Skeletal muscle cell (primary cell): ENCODE measurements at regions not wholly inside any gene's neighbourhood (a gene's known extent, or its start where the extent isn't known, plus 50 kb on each side); places are given as distances from the start of the nearest gene placed in this dataset.

Experiments
- DNase-seq: peaks from one replicate; pipeline ENCODE4 v3.0.0-alpha.2; 2010; ENCODE audit warnings: low read depth
- H3K4me3 ChIP-seq: 2 replicates; pipeline ENCODE4 v1.5.1; 2011; ENCODE audit warnings: low read depth, mild to moderate bottlenecking, control low read depth, low read length, moderate library complexity

DNA sequence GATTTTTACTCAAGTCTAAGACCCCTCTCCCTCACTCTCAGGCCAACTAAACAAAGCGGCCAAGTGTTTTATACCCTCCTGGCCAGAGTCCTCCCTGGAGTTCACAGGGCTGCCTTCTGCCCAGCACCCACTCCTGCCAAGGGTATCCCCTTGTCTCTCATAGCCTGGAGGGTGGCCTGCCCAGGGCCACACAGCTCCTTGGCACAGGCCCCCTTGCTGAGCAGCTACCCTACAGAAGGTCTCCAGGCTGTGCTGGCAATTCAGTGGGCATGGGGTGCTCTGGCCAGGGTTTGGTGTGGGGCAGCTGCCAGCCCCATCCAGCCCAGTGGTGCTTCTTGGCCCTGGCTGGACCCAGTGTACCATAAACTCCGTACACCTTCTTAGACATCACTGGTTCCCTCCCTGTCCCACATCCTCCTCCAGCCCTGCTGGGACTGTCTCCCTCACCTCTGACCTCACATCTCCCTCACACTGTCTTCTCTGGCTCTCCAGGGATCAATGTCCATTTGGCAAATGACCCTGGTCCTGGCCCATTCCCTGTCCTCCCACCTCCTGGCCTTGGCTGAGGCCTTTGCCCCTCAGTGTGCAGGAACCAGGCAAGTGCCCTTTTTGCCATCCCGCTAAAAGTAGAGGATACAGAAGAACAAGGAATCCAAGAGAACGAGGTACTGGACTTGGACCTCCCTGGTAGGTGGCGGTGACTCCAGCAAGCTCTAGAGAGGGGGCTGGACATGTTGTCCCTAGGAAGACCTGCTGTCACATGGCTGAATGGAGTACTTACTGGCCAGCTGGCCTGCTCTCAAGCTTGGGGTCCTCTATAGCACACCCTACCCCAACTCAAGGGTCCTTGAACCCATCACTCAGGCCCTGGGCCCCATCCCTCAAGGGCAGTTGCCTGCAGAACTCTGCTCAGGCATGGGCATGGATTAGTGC, 50.0 kb upstream of the TRPM1 start:
- no peak overlapping the region for H3K4me3 ChIP-seq
- no peak for DNase-seq

DNA sequence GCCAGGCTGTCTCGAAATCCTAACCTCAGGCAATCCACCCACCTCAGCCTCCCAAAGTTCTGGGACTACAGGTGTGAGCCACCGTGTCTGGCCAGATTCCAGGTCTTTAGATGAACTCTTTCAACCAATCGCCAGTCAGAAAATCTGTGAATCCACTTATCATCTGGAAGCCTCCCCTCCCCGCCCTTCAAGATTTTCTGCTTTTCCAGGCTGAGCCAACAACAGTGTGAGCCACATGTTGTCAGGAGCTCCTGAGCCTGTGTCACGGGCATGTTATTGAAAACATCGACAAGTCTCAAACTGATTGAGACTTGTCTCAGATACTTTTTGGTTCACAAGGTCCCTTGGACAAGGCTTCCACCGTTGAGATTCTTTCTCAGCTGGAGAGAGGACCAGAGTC, 52.0 kb upstream of the TRPM1 start:
- no peak for DNase-seq
- H3K4me3 ChIP-seq, result no peak overlapping the region

DNA sequence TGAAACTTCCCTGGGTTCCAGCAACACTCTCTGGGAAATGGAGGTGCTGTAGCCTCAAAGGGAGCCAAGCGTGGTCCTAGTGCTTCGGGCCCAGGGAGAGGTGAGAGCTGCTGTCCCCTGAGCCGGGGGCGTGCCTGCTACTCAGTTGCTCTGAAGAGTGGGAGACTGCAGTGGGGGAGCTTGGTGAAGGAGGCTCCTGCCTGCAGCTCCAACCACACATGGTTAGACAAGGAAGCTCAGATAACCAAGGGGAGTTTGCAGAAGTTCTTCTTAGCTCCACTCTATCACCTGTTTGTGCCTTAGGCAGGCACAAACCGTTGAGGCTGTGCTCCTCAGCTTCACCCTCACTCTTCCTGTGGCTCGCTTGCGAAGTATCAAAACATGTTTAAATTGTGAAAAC, 53.6 kb upstream of the TRPM1 start:
- no peak overlapping the region for H3K4me3 ChIP-seq
- no peak for DNase-seq

DNA sequence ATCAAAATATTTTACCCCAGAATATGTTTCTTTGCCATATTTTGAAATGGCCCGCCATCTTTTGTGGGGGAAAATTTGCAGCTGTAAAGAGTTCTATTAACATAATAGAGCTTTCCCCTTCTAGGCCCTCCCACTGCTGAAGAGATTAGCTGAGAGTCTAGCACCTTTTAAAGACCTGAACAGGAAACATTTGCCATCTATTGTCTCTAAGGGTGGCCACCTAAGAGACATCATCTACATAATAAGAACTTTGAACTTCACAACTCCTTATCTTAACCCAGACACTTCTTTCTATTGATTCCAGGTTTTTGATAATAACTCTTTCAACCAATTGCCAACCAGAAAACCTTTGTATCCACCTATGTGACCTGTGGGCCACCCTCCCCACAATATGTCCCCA, 54.7 kb upstream of the TRPM1 start:
- H3K4me3 ChIP-seq, result no peak overlapping the region
- DNase-seq, result no peak

DNA sequence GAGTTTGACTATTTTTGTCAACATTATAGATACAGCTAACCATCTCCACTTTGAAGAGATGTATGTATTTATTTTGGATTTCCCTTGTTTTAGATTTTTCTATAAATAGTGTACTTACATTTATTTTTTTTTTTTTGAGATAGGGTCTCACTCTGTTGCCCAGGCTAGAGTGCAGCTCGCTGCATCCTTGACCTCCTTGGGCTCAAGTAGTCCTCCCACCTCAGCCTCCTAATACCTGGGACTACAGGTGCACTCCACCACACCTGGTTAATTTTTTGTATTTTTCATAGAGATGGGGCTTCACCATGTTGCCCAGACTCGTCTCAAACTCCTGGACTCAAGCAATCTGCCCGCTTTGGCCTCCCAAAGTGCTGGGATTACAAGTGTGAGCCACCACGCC, 55.3 kb upstream of the TRPM1 start:
- no peak for DNase-seq
- no peak overlapping the region for H3K4me3 ChIP-seq

DNA sequence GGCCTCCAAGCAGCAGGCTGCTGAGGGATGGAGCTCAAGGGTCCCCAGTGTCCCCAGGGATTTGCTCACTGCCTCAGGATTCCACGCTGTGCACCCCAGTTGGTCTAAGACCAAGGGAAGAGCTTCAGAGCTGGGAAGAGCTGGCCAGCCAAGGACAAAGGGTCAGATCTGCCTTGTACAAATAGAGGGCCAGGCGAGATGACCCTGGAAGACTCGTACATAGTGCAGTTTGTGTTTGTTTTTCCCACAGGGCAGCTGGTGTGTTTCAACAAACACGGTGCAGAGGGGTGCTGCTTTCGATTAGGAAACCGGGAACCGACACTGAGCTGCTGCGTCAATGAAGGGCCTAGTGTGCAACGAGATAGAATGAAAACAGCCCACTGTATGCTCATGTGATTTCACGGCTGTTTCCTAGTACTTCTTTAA, 56.1 kb upstream of the TRPM1 start:
- H3K4me3 ChIP-seq, result no peak overlapping the region
- DNase-seq, result no peak

DNA sequence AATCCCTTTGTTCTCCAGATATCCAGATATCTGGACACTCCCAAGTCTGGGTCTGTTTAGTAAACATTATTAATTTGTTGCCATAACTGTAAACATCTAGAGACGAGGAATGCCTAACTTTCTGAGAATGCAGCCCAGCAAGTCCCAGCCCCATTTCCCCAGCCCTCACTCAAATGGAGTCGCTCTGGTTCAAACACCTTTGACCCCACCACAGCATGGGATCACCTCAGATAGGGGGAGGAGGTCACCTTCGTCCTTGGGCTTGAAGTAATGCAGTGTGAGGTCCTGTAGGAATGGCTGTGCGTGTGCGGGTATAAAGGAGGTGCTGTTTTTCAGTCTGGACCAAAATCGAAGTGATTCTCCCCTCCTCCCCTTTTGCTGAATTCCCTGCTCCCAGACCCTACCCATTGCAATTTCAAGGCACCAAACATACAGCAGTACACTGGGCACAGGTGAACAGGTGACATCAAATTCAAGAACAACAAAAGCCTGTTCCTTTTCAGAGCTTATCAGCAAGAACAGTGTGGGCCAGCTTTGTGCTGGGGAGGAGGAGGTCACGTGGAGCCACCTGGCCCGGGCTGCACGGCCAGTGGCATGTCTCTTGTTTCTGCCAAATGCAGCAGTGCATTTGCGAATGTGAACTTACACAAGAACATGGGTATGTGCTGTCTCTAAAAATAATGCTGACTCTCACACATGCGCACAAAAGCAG, 57.5 kb upstream of the TRPM1 start:
- DNase-seq, result no peak
- no peak overlapping the region for H3K4me3 ChIP-seq

DNA sequence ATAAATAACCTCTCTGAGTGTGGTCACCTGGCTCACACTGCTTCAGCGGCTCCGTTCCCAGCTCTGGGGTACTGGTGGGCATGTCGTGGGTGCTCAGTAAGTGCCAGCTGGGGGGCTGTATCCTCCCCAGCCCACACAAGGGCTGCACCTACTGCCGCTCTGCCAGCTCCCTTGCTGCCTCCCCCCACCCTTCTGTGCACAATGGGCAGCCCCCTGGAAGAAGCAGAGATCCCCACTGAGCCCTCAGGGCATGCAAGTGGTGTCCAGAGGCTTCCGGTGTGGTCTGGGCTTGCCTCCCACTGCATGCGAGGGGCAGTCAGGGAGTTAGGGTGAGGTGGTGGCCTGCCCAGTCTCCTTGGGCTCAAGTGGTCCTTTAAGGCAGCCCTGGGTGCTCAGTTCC, 58.3 kb upstream of the TRPM1 start:
- no peak overlapping the region for H3K4me3 ChIP-seq
- DNase-seq, result no peak

DNA sequence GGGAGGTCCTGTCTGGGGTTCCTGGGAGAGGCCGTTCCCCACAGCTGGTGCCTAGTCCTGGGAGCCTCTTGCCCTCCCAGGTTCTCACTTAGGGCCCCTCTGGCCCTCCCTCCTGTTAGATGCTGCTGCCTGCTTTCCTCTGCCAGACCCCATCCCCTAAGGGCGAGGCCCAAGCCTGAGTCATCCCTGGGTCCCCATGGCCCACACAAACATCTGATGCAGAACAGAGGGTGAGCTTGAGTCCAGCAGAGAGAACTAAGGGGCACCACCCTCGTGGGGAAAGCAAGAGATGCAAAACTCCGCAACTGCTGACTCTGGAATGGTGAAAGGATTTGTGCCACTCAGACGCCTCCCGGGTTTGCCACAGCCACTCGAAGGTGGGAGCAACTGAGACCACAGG, 58.8 kb upstream of the TRPM1 start:
- DNase-seq, result no peak
- H3K4me3 ChIP-seq, result no peak overlapping the region

DNA sequence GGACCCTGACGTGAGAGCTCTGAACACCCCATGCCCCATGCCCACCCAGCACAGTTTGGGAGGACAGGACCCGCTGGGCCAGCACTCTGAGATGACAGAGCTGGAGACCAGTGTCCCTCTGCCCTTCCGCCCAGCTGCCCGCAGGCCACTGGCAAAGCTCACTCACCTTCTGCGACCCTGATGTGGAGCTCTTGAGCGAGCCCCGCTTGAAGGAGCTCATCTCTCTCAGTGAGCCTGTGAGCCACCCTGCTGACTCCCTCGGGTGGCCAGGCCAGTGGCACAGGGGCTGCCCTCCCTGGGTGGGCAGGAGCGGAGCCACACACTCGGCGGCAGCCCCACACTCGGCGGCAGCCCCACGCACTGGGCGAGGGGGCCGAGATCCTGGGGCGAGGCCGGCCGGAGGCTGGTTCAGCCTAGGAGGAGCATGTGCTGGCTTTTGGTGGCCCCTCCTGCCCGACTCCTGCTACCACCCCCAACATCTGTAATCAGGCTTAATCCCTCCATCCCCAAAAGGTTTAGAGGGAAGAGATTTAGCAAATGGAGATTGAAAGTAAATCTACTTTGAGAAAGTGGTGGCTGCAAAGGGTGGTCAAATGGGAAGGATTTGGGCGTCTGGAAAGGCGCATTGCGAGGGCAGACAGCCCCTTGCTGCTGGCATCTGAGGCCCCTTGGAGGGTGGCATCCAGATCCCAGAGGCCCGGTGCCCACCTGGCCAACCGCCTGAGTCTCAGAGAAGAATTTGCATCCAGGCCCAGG, 59.4 kb upstream of the TRPM1 start:
- H3K4me3 ChIP-seq, result no peak overlapping the region
- no peak for DNase-seq

DNA sequence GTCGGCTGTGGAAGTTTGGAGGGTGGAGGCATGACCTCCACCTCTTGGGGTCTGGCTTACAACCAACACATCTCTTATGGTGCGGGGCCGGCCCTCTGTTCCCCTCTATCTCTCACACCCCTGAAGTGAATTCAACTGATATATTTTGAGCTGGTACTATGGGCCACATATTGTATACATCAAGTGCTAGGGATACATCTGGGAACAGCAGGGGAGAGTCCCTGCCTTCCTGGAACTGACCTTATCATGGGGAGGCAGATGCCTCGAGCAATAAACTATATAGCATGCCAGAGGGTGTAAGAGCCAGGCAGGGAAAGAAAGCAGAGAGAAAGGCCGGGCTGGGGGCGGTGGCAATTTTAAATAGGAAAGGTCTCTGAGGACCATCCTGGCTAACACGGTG, 60.4 kb upstream of the TRPM1 start:
- no peak overlapping the region for H3K4me3 ChIP-seq
- no peak for DNase-seq

DNA sequence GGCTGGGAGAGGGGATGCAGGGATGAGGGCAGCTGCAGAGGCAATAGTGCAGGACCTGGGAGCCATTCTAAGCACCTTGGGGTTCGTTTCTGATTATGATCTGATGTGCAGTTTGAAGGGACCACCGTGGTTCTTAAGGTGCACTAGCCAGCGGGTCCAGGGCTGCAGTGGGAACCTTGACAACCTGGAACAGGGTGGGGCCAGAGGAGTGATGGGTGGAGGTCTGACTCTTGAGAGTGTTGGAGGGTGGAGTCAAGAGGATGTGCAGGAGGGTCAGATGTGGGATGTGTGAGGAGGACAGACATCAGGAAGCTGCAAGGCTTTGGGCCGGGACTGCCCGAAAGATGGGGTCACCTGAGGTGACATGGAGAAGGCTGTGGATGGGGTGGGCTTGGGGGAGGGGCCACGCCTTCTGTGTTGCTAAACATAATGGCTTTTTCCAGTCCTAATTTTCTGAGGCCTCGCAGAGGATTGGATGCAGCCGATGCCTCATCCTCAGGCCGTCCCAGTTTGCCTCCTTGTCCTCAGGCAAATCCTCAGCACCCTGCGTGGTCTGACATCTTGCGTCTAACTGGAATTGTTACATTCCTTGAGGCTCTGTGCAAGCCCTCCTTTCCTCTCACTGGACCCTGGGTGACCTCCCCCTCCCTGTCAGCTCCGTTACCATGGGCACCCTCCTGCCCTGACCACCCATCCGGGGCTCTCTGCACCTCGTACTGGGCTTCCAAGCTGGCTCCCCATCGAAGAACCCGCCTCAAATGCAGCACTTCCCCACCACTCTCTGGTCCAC, 61.4 kb upstream of the TRPM1 start:
- DNase-seq, result no peak
- H3K4me3 ChIP-seq, result no peak overlapping the region

DNA sequence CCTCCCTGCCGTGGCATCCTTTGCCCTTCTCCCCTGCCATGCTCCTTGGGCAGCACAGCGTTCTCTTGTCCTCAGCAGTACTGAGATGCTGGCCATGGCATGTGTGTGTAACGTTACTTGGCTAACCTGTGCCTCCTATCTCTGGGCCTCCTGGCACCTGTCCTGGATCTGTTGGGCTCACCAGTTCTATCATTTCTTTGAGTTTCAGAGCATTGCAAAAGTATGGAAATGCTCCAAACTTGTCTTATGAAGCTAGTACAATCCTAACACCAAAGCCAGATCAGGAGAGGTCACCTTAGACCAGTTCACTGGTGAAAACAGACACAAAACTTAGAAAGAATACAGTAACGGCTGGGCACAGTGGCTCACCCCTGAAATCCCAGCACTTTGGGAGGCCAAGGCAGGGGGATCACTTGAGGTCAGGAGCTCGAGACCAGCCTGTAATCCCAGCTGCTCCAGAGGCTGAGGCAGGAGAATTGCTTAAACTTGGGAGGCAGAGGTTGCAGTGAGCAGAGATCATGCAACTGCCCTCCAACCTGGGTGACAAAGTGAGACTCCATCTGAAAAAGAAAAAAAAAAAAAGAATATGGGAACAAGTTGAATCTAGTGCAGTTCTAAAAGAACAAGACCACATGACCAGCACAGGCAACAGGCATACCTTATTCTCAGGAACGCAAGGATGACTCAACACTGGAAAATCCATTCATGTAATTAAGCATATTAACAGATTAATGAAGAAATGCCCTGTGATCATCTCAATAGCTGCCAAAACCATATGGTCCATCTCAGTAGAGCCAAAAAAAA, 62.4 kb upstream of the TRPM1 start:
- H3K4me3 ChIP-seq, result no peak overlapping the region
- no peak for DNase-seq

DNA sequence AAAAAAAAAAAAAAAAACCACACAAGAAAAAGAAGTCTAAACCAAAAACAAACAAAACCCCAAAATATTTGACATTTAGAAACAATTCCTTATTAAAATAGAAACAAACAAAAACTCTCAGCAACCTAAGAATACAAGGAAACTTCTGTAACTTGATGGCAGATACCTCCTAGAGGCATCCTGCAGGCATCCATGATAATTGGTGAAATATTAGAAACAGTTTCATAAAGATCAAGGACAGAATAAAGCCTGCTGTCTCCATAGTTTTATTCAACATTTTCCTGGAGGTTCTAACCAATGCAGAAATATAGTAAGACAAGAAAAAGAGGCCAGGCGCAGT, 63.0 kb upstream of the TRPM1 start:
- no peak for DNase-seq
- H3K4me3 ChIP-seq, result no peak overlapping the region

DNA sequence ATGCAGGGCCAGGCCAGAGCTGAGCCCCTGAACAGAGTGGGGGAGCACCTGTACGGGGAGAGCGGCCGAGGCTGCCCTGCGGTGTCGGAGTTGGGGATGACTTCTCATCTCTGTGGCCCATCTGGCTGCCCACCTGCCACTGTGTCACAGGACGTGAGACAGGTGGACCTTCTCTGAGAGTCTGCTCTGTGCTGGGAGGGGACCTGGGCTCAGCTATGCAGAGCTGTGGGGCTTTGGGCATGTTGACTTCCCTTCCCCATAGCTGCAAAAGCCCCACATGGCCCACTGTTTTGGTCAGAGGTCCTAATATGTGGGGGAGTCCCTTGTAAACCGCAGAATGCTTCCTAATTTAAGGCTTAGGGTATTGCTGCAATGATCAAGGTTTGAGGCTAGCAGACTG, 68.0 kb upstream of the TRPM1 start:
- DNase-seq, result no peak
- no peak overlapping the region for H3K4me3 ChIP-seq

DNA sequence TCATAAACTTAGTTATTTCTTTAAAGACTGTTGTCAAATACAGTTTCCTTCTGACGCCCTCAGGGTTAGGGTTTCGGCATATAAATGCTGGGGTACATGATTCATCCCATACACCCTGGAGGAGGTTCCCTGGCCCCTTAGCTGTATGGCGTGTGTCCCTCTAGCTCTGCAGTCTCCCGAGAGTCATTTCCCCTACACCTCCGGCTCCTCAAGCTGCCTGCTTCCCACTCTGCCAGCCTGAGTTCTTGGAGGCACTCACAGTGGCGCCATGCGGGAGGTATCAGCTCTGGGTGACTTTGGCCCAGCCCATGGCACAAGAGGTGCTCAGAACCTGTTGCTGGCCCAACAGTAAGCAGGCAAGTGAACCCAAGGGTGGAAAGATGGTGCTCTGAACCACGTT, 70.2 kb upstream of the TRPM1 start:
- H3K4me3 ChIP-seq, result no peak overlapping the region
- DNase-seq, result no peak

DNA sequence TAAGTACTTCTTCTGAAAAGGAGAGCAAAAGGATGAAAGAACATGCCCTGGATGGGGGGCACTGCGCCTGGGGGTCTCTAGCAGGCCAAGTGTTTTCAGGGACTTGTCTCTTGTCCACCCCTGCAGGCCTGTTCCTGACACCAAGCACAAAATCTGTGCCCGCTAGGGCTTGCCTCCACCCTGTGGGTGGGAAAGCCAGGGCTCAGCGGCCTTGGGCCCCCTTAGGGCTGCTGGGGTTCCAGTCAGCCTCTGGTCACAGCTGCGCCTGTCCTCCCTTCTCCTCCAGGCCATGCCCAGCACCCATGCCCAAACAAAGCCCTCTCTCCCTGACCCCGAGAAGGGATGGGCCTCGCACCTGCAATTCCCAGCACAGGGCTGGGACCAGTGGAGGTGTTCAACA, 71.1 kb upstream of the TRPM1 start:
- H3K4me3 ChIP-seq, result no peak overlapping the region
- DNase-seq, result no peak

DNA sequence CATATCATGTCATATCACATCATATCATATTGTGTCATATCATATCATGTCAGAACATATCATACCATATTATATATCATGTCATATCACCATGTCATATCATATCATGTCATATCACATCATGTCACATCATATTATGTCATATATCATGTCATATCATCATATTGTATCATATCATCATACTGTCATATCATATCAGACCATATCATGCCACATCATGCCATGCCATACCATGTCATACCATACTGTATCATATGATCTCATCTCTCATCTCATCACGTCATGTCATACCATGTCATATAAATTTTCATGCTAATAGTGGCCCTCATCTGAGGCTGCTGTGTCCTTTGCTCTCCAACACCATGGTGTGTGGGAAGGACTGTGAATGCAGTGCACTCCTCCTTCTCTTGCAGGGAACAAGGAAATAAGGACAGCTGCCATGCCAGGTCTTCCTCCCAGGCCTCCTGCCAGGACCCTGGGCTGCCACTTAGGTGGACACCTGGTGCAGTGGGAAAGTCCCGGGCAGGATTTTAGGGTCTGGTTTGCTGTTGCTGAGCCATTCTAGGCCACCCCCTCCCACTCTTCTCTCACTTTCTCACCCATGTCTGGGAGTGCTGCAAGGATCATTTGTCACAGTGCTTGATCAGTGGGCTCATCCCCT, 72.4 kb upstream of the TRPM1 start:
- no peak for DNase-seq
- H3K4me3 ChIP-seq, result no peak overlapping the region
